DMS153 treated with DMSO at 0.1 percent for 48 hours (cell line): ENCODE measurements at regions not wholly inside any gene's neighbourhood (a gene's known extent, or its start where the extent isn't known, plus 50 kb on each side); places are given as distances from the start of the nearest gene placed in this dataset.

Experiments used
- DNase-seq: peaks from one replicate; lab custom pipeline; 2025; ENCODE audit not compliant: unreplicated experiment; lab: John Stamatoyannopoulos, UW

- DNase-seq, result no peak
Measured at GRCh38 chr2:6337472-6337820, 528.3 kb downstream of the CMPK2 start.

- no peak for DNase-seq
Measured at GRCh38 chr2:6341588-6342129, 524.0 kb downstream of the CMPK2 start.

- DNase-seq, result no peak
Measured at GRCh38 chr2:6342273-6342920, 523.3 kb downstream of the CMPK2 start.

GRCh38 chr2:6343076-6343475, 522.6 kb downstream of the CMPK2 start:
- DNase-seq, result no peak

- DNase-seq, result no peak
Measured at GRCh38 chr2:6352247-6352646, 513.5 kb downstream of the CMPK2 start.

GRCh38 chr2:6352906-6353515, 512.7 kb downstream of the CMPK2 start:
- peak; percentile 1 for DNase-seq

- DNase-seq, result no peak
Measured at GRCh38 chr2:6353669-6354068, 512.0 kb downstream of the CMPK2 start.

GRCh38 chr2:6354546-6354945, 511.2 kb downstream of the CMPK2 start:
- no peak for DNase-seq

- no peak for DNase-seq
Measured at GRCh38 chr2:6355886-6356761, 509.6 kb downstream of the CMPK2 start.

GRCh38 chr2:6358546-6358945, 507.2 kb downstream of the CMPK2 start:
- DNase-seq, result no peak

GRCh38 chr2:6358985-6359384, 506.7 kb downstream of the CMPK2 start:
- no peak for DNase-seq

- no peak for DNase-seq
Measured at GRCh38 chr2:6359964-6360363, 505.7 kb downstream of the CMPK2 start.

- no peak for DNase-seq
Measured at GRCh38 chr2:6362671-6363450, 502.8 kb downstream of the CMPK2 start.

- DNase-seq, result no peak
Measured at GRCh38 chr2:6368281-6368680, 497.4 kb downstream of the CMPK2 start.

GRCh38 chr2:6369266-6369665, 496.4 kb downstream of the CMPK2 start:
- DNase-seq, result no peak

GRCh38 chr2:6370753-6371551, 494.8 kb downstream of the CMPK2 start:
- DNase-seq, result no peak

- DNase-seq, result no peak
Measured at GRCh38 chr2:6372317-6372901, 493.3 kb downstream of the CMPK2 start.

GRCh38 chr2:6381326-6381725, 484.4 kb downstream of the CMPK2 start:
- no peak for DNase-seq

- no peak for DNase-seq
Measured at GRCh38 chr2:6384341-6384740, 481.4 kb downstream of the CMPK2 start.

GRCh38 chr2:6392354-6392753, 473.4 kb downstream of the CMPK2 start:
- DNase-seq, result no peak
